ENCODE measurements at regions not wholly inside any gene's neighbourhood (a gene's known extent, or its start where the extent isn't known, plus 50 kb on each side); places are given as distances from the start of the nearest gene placed in this dataset.

DNA sequence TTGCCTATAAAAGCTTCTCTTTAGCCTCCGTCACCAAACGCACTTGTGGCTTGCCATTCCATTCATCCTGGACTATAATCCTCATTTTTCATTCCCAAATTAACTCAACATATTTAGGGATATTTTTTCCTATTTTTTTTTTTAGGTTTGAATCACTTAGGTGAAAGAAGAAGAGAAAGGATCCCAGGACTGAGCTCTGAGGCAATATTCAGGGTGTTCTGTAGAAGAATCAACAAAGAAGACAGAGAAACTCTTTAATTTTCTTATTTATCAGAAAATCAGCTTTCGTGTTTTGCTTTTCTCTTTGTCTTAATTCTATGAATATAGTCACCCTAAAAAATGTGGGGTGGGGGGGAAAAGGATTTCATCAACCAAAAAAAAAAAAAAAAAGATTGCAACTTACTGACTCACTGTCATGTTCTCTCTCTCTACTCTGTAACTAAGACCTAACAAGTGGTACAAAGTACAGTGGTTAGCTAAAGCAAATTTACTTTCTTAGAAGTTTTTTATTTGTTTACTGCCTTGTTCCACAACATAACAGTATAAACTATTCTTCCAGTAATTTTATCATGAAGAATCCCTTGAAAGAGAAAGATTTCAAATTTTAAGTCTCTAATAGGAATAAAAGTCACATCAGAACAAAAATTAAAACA lies 272.0 kb downstream of the DHX15 start:
- no peak overlapping the region for H3K4me3 ChIP-seq (ENCODE audit: extremely low read depth in 1 of 4, insufficient read depth in 2 of 4, low read depth in 3 of 4, low read length in 4 of 4)
- H2AK5ac ChIP-seq (ENCODE audit: low read depth, low read length): no peak overlapping the region
- H3K27me3 ChIP-seq (replicated peaks in 1 of 4; ENCODE audit: control insufficient read depth in 3 of 4, extremely low read depth in 1 of 4, insufficient read depth in 3 of 4, low read length in 3 of 4): no peaks in the 10 kb centered on the region; a peak in 1 of 7 replicates
- H2AFZ ChIP-seq (ENCODE audit: low read length): no peak overlapping the region
- no peaks in the 10 kb centered on the region for H3K36me3 ChIP-seq (ENCODE audit: control insufficient read depth in 2 of 4, insufficient read depth in 4 of 4, low read length in 3 of 4)
- H3K18ac ChIP-seq (ENCODE audit: extremely low read depth, low read length): no peak overlapping the region
- no peak overlapping the region for H2BK20ac ChIP-seq (ENCODE audit: low read length)
- no peak overlapping the region for H2BK15ac ChIP-seq (ENCODE audit: low read length)
- H2BK12ac ChIP-seq (ENCODE audit: low read depth, low read length): no peak overlapping the region
- H3K9me3 ChIP-seq (ENCODE audit: insufficient read depth in 2 of 2, low read depth in 1 of 2, low read length in 1 of 2): no peaks in the 10 kb centered on the region
- H3K56ac ChIP-seq (replicated peaks; ENCODE audit: insufficient read length, low read depth, low read length): no peak overlapping the region
- no peak overlapping the region for H3K4me2 ChIP-seq (ENCODE audit: insufficient read depth in 1 of 2, low read depth in 2 of 2, low read length in 2 of 2)
- TF ChIP-seq POU5F1 (IDR thresholded peaks at IDR 0.05; ENCODE audit: low read depth, low read length) (no peak), EGR1 (IDR thresholded peaks at IDR 0.05; ENCODE audit: borderline replicate concordance, low read depth, low read length) (no peak), CREB1 (IDR thresholded peaks at IDR 0.05) (no peak), CBX8 (IDR thresholded peaks at IDR 0.05; ENCODE audit: borderline replicate concordance, low read depth, low read length) (no peak), RBBP5 (IDR thresholded peaks at IDR 0.05; ENCODE audit: borderline replicate concordance, low read depth, low read length) (no peak), EZH2 (IDR thresholded peaks at IDR 0.05; ENCODE audit: low read depth, low read length, severe bottlenecking) (no peak), NRF1 (IDR thresholded peaks at IDR 0.05; ENCODE audit: low read depth, low read length) (no peak), BACH1 (IDR thresholded peaks at IDR 0.05; ENCODE audit: low read length) (no peak), MAFK (IDR thresholded peaks at IDR 0.05; ENCODE audit: low read depth, low read length) (no peak)
- TF ChIP-seq, protein P1, sequence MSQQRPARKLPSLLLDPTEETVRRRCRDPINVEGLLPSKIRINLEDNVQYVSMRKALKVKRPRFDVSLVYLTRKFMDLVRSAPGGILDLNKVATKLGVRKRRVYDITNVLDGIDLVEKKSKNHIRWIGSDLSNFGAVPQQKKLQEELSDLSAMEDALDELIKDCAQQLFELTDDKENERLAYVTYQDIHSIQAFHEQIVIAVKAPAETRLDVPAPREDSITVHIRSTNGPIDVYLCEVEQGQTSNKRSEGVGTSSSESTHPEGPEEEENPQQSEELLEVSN (IDR thresholded peaks at IDR 0.05): no peak
- H3K14ac ChIP-seq (ENCODE audit: insufficient read length): no peak overlapping the region
- DNase-seq (ENCODE audit: low read depth in 1 of 2, low spot score in 2 of 2) (no peak), FAIRE-seq (no peak)
- H2BK120ac ChIP-seq (replicated peaks; ENCODE audit: low read depth, low read length): no peak overlapping the region
- no peak overlapping the region for H3K4ac ChIP-seq (replicated peaks; ENCODE audit: insufficient read length, low read depth, low read length)
- H2BK5ac ChIP-seq (ENCODE audit: low read depth, low read length): no peak overlapping the region
- H4K8ac ChIP-seq (ENCODE audit: extremely low read depth, insufficient read depth, low read length): no peak overlapping the region
- H3K4me1 ChIP-seq (replicated peaks in 1 of 4; ENCODE audit: control insufficient read depth in 3 of 4, insufficient read depth in 4 of 4, low read length in 3 of 4): peaks cover 1 to 6% (median 4%) of the 10 kb centered on the region in 4 experiments; a peak in 4 of 7 replicates
- no peak overlapping the region for H3K23ac ChIP-seq (ENCODE audit: insufficient read length)
- POLR2A ChIA-PET (ENCODE audit: partially characterized antibody): interaction anchor here (1.3 to 2.4 kb wide), 2 partner anchors 25 to 36 kb away, joined by 4 to 6 read pairs; no protein-coding TSS in a partner anchor
- H3K79me2 ChIP-seq (ENCODE audit: control insufficient read depth in 1 of 2, insufficient read depth in 2 of 2, low read length in 2 of 2): no peaks in the 10 kb centered on the region
- no peak overlapping the region for H4K91ac ChIP-seq (replicated peaks; ENCODE audit: insufficient read length, low read length)
- H4K20me1 ChIP-seq (replicated peaks in 1 of 2; ENCODE audit: control insufficient read depth in 1 of 2, insufficient read depth in 2 of 2, low read length in 2 of 2): no peaks in the 10 kb centered on the region
- no peak overlapping the region for H4K5ac ChIP-seq (ENCODE audit: insufficient read length, low read depth, low read length)
- H3K9ac ChIP-seq (replicated peaks in 1 of 4; ENCODE audit: extremely low read depth in 1 of 4, low read depth in 3 of 4, low read length in 3 of 4): no peak overlapping the region
- CTCF ChIA-PET (ENCODE audit: partially characterized antibody): interaction anchor here (0.7 to 1.5 kb wide), 2 partner anchors 30 to 45 kb away, joined by 3 read pairs; no protein-coding TSS in a partner anchor
- 82% methylated on average over 3 of the region's 3 CpGs; no CpG with 5 or more reads in 1 of the 2 experiments for WGBS, 2 experiments (ENCODE audit: extremely low coverage in 1 of 2, insufficient coverage in 1 of 2, insufficient read length in 1 of 2, insufficient replicate concordance in 2 of 2, low coverage in 1 of 2, low lambda C conversion rate in 2 of 2, missing lambda C conversion rate in 1 of 2)
- no peak overlapping the region for H3K27ac ChIP-seq (ENCODE audit: low read depth, low read length)
- H3K23me2 ChIP-seq (ENCODE audit: low read depth, low read length): no peaks in the 10 kb centered on the region
- H3K79me1 ChIP-seq (ENCODE audit: low read depth, low read length): no peaks in the 10 kb centered on the region
